ENCODE measurements at regions not wholly inside any gene's neighbourhood (a gene's known extent, or its start where the extent isn't known, plus 50 kb on each side); places are given as distances from the start of the nearest gene placed in this dataset.

DNA sequence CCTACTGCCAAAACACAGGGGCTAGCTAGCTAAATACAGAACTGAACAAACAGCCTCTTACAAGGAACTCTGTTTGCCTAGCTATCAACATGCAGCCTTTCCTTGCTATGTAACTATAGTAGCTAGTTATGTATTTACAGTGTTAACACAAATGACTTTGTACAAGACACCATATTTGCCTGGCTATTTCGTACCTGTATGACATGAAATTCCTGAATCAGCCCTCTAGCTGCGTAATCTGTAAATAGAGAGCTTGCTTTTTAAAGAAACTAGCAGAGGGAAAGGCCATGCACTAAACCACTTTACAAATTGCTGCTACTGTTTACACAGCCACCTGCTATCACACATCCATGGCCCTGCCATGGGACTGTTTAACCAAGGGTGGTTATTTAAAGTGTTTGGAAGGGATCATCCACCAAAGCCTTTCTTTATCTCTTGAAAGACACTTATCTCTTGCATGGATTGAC is 248.7 kb downstream of the TFCP2L1 start:
- no peak for DNase-seq

DNA sequence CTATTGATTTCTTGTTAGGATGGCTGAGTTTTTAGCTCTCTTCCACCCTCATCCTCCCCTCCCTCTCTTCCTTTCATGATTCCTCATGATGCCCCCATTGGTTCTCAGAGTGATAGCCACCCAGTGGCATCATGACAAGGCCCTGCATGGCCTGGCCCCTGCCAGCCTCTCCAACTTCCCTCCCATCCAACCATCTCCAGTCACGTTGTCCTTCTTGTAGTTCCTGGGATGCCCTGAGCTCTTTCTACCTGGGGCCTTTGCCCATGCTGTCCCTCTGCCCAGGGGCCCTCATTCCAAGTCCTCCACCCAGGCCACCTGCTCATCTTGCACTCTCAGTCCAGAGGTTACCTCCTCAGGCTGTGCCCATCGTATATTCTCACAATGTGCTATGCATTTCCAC is 247.5 kb downstream of the TFCP2L1 start:
- no peak for DNase-seq

DNA sequence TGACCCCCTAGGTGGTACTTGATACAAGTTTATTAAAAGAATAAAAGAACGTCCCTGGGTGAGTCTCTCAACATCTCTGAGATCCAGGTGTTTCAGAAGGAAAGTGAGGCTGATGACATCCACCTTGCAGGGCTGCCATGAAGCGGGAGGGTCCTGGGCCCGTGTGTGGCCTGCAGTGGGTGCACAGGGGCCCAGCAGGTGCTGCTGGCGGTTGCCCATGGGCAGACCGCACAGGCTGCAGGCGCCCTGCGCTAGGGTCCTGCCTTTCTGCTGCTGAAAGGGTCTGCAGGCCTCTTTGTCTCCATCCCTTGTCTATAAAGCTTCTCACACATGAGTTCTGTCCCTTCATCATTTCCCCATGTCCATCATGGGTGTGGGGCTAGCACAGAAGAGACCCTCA is 247.0 kb downstream of the TFCP2L1 start:
- DNase-seq = no peak

DNA sequence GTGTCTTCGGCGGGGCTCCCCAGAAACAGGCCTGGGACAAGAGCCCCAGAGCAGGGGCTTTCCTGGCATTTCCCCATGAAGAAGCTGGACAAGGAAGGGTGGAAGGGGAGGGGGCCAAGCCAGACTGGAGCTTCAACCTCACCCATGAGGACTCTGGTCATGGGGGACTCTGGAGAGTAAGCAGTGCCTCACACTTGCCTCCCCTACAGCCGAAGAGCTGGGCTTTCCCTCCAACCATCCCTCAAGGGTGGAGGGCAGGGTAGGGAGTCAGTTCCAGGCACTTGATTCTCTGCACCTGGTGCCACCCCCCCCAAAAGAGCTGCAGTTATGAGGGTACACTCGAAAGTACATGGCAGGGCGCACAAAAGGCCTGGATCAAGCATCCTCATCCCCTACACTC is 246.6 kb downstream of the TFCP2L1 start:
- DNase-seq = no peak

DNA sequence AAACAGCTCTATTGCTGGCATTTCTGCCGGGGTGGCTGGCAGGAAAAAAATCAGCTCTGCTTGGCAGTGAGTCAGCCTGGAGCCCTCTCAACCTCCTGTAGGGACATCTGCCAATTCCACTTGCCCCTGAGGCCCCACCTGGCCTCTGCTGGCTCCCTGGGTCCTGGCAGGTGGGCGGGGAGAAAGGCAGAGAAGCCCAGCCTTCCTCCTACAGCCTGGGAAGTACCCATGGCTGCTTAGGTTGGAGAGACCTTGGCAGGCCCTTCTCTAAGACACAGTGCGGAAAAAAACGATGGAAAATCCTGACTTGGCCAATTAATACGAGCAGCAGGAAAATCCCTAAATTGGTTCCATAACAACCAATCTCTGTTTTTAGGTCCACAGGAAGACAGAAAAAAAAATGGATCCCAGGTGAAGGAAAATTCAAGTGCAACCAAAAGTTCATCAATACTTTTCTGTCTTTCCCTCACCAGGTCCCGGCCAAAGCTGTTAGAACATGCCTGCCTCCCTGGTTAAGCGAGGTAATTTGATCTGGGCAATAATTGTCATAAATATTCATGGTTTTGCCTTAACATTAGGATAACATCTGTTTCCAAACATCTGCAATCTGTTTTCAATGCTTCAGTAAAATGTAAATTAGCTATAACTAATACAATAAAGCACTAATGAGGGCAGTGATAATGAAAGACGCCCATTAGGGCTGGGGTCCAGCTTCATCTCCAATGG is 245.9 kb downstream of the TFCP2L1 start:
- no peak for DNase-seq

DNA sequence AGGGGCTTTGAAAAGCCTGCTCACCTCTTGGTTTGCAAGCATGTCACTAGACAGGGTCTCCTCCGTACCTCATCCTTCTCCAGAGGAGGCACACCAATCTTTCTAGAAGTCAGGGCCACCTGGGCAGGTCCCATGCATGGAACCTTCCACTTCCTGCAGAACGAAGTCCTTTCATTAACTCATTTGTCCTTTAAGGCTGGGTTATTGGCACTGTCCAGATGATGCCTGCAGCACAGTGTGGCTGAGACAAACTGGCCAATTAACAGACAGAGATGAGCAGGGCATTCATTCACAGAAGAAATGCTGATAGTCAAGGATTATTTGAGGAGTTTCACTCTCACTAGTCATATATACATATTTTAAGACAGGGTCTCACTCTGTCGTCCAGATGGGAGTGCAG is 245.3 kb downstream of the TFCP2L1 start:
- DNase-seq = no peak

DNA sequence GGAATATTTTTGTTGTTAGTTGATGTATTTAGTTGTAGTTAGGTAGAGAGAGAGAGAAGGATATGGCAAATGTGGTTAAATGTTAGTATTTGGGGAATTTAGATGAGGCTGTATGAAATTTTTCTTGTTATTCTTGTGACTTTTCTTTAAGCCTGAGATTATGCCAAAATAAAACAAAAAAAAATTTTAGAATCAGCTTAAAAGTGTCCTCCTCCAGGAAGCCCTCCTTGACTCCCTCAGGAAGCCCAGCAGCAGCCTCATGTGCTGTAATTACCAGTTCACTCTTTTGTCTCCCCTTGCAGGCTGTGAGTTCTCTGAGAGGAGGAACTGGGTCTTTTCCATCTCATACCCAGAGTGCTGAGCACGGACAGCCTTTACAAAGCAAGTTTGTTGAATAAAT is 243.5 kb downstream of the TFCP2L1 start:
- DNase-seq = no peak

DNA sequence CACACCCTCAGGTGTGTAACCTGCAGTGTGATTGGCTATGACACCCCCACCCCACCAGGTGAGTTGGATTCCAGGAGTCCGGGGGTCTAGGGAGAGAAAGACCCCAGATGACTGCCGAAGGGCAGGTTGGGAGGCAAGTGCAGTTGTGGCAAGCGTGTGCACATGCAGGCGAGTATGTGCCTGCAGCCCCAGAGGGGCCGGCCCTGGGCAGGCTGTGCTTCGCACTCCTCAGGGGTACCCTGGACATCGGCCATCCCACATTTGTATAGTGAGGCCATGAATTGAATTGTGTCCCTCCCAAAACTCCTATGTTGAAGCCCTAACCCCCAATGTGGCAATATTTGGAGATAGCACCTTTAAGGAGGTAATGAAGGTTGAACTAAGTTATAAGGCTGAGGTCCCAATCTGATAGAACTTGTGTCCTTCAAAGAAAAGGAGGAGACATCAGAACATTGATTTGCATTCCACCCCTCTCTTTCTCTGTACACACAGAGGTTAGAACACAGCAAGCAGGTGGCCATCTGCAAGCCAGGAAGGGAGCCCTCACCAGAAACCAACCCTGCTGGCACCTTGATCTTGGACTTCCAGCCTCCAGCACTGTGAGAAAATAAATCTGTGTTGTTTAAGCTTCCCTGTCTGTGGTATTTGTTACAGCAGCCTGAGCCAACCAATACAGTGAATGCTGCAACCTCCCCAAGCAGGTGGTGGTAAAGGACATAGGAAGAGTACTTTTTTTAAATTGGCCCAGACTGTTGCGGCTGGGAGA is 241.8 kb downstream of the TFCP2L1 start:
- no peak for DNase-seq

DNA sequence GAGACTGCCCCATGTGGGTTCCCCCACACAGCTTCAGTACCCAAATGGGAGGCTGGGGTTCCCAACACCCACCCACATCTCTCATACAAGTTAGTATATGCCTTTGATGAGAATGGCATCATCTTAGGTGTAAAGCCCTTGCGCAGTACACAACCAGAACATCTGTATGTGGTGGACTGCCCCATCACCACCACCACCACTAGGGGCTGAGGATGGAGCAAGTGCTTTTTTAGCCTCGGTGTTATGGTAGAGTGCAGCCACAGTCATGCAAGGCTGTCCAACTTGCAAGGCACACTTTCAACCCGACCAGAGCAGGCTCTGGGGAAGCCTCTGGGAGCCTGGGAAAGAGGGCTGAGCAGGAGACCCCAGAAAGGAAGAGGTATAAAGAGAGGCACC is 241.2 kb downstream of the TFCP2L1 start:
- DNase-seq = no peak

DNA sequence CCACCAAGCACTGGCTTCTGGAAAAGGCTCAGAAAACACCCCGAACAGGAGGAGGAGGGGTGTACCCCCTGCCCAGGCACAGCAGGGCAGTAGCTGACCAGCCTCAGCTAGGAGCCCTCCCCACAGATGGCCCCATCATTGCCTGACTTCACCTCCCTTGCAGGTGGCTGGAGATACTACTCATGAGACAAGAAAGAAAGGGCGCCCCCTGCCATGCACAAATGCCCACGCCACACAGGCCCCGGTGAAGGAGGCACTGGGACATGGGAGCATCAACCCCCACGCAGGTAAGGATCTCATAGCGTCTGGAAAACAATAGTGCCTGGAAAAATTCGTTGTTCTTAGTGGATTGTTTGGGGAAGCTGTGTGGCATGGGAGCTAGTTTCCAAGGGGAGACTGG is 240.6 kb downstream of the TFCP2L1 start:
- no peak for DNase-seq

DNA sequence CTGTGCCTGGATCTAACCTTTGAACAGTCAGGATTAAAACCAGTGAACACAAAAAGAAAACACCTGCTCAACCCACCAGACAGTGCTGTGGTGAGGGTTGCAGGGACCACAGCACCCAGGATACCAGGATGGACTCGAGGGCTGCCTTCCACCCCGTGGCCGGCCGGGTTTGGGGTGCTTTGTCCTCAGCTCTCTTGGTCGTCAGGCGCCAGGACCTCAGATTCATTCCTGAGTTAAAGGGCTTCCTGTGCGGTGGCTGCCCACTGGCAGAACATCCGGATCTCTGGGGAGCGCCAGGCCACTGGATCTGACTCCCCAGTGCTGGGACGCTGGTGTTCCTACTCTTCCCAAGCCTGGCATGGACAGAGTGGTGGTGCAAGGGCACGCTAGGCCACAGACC is 239.8 kb downstream of the TFCP2L1 start:
- no peak for DNase-seq

DNA sequence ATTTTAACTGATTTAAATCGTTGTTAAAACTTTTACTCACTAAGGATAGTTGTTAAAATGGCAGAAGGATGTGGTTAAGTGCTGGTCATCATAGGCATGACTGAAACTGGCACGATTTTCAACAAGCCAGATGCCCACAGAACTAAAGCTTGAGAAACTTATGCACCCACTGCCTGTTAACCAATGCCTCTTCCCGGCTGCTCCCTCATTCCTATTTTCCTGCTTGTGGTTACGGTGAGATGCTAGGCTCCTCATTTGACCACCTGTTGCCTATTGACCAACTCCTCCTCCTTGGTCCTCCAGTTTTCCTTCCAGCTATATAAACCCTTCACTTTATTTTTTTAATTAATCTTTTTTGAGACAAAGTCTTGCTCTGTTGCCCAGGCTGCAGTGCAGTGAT is 238.7 kb downstream of the TFCP2L1 start:
- DNase-seq = no peak

DNA sequence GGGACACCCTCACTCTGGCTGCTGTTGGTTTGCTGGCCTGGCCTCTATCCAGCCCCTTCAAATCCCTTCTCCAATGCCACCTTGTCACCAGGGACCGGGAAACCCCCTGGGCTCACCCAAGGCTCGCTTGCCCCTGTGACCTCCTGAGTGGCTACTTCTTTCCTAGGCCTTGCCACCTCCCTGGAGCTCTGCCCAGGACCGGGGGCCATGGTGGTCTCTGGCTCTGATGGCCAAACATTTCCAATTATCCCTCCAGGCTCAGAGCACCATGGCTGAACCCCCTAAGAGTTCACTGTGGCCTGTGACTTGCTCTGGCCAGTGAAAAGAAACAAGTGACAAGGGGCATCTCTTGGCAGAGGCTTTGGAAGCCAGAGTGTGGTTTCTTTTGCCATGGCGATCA is 237.6 kb downstream of the TFCP2L1 start:
- DNase-seq = no peak

DNA sequence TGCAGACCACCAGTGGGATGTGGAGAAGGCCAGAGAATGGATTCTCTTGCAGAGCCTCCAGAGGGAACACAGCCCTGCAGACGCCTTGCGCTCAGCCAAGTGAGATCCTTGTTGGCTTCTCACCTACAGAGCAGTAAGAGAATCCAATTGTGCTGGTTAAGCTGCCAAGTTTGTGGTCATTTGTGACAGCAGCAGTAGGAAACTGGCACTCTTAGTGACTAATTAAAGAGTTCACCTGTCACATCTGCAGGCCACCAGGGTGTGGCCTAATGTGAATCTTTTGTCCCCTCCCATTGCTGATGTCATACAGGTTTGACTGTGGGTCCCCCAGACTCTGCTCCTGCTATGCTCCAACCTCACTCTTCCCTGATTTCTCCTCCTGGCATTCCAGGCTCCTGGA is 235.9 kb downstream of the TFCP2L1 start:
- no peak for DNase-seq

DNA sequence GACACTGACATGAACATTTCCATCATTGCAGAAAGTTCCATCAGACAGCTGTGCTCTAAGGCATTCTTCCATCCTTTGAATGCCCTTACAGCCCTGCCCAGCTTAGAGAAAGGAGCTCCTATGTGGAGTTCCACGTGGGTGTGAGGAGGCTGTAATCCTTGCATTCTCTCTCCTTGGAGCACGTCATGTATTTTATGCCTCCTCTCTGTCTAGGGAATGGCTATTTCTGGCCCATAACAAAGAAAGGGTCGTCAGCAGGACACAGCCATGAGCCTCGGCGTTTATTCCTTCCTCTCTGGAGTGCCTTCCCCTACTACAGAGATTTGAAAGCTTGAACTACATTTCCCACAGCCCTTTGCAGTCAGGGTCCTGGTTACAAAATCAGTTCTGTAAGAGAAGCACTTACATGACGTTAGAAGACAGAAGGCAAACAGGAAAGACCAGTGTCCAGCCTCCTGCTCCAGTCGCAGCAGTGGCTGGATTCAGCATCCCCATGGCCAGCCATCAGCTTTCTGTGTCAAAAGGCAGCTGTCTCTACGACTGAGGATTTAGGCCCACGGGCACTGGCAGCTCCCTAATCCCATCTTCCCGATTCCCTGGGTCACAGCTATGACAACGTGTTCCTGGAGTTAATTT is 234.9 kb downstream of the TFCP2L1 start:
- no peak for DNase-seq

DNA sequence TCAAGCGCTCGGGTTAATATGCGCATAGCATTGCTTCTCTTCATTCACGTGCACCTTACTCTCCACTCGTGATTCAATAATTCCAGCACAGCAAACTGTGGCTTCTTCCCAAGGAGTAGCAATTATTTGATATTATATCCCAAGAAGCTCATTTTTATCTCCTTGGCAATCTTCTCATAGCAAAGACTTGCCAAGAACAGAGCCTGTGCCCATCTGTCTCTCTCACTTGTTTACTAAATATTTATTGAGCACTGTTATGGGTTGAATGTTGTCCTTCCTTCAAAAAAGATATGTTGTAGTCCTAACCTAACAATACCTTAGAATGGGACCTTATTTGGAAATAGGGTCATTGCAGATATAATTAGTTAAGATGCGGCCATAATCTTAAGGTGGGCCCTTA is 233.7 kb downstream of the TFCP2L1 start:
- no peak for DNase-seq

DNA sequence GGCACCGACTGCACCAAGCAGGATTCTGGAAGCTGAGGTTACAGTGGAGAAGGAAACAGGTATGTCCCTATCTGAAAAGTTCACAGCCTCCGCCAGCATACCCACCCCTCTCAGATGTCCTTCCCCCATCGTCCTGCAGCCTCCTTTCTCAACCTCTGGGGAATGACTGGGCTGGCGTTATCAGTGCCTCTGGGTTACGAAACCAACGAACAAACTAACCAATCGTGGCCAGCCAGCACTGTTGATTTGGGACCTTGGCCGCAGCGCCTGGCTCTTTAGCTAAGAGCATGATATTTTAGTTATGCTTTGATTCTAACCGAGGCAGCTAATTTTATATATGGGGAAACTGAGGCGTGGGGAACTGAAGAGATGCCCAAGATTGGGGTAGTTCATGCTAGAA is 233.0 kb downstream of the TFCP2L1 start:
- no peak for DNase-seq

DNA sequence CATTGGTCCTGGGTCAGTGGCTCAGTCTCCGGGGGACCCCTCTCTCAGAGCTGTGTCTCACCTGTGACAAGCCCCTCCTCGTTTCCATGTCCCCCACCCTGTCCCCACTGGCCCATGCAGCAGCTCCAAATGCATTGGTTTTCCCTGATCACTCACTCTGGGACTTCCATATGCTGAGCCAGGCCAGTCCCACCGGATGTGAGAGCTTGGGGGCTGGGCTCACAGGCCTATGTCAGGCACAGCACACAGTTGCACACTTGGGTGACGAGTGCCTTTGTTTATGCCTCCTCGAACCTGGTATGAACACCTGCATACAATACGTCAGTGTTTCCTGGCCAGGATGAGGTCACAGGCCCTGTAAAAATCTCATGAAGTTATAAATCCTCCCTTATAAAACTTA is 232.5 kb downstream of the TFCP2L1 start:
- no peak for DNase-seq

DNA sequence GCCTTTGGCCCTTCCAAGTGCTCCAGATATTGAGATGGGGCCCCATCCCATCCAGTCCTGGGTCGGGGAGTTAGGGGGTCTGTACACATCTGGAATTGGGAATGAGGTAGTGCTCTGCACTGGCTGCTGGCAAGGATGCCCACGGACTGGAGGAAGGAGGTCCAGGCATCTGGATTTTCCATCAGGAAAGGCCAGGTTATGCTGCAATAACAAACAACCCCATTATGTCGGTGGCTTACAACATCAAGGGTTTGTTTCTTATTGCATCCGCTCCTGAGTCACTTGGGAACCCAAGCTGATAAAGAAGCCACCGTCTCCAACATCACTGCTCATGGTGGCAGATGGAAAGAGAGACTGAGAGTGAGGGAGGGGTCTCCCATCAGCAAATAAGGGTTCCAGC is 229.9 kb downstream of the TFCP2L1 start:
- no peak for DNase-seq

DNA sequence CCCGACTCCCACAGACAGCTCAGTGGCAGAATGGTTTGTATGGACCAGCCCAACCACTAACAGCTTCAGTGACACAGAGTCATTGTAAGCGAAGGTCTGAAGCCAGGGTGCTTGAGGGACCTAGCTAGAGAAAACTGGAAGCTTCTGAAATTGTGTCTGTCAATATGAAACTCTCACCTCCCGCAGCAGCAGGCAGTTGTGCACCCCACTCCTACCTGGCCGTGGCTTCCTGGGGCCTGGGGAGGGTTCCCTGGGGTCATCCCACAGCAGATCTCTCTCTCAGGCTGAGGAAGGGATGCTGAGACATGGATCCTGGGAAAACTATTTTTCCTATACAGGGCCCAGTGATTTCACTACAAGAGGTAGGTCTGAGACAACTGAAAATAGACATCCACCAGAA is 229.5 kb downstream of the TFCP2L1 start:
- DNase-seq = no peak

DNA sequence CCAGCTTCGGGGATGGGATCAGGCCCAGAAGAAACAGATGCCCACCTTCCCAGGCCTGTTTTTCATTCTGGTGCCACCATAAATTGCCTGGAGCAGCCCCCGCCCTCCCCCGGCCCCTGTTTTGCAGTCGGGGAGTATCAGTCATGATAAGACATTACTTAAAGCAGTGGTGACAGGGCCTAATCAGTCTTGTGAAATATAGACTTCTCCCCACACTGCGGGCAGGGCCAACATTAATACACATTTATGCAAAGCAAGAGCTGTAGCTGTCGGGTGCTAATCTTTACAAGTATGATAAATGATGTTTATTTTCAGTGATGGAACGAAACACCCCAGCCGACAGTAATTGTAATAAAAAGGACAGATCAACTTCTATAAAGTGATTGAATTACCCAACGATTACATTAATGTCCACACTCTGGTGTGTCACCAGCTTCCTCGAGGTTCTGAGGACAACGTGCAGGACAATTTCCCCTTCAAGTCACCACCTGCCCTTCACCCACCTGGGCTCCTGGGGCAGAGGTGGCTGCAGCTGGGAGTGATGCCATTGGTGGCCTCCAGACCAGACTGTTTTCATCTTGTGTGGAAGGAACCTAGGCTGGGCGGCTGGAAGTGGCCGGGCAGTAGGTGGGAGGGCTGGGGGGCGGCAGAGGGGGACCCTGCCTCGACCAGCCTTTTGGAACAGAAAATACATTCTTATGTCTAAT is 226.0 kb downstream of the TFCP2L1 start:
- no peak for DNase-seq

DNA sequence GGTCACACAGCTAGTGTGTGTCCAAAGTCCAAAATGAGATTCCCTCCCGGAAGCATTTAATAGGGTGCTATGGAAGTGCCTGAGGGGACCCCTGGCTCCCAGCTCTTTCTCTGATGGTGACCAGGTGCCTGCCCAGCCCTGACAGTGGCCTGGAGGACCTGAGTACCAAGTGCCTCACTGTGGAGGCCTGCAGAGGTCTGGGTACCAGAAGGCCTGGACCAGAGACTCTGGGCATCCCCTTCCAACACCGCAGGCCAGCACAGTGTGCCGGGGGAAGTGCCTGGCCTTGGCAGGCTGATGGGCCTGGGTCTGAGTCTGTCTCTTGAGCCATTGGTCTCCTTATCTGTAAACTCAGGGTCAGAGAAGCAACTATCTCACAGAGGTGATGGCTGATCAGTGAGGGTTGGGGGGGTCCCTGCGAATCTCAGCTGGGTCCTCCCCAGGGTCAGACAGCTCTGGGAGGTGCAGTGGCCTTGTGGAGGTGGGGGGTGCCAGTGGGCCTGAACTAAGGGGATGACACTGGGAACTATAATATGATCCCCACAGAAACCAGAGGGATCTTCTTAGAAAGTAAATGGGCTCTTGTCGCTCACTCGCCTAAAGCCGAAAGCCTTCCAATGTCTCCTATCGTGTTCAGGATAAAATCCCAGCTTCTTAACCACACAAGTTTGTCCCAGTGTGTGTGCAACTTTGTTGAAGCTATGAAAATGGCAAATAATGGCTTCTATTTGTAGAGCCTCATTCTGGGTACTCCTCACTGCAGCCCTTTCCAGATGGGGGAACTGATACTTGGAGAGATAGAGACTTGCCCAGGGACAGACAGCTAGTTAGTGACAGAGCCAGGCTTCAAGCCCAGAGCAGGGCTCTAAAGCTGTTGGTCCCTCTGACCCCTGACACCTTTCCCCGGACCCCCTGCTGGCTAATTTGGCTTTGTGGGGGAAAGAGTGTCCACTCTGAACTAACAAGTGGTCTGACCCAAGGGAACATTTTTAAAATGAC is 225.1 kb downstream of the TFCP2L1 start:
- no peak for DNase-seq

Data from T-helper 2 cell (primary cell).